Stimulated activated CD8-positive, alpha-beta memory T cell treated with anti-CD3 and anti-CD28 coated beads, Interleukin-4, amount 100 ng/mL, for 48 hours (primary cell): ENCODE measurements at regions not wholly inside any gene's neighbourhood (a gene's known extent, or its start where the extent isn't known, plus 50 kb on each side); places are given as distances from the start of the nearest gene placed in this dataset.
"Not testable (repeated sequence)": the region's sequence is repeated elsewhere in the genome, so short reads cannot be mapped to it uniquely, and the experiment has no call there.

Source experiments
- DNase-seq: peaks from one replicate; pipeline ENCODE4 v3.0.0-alpha.2; 2020

DNA sequence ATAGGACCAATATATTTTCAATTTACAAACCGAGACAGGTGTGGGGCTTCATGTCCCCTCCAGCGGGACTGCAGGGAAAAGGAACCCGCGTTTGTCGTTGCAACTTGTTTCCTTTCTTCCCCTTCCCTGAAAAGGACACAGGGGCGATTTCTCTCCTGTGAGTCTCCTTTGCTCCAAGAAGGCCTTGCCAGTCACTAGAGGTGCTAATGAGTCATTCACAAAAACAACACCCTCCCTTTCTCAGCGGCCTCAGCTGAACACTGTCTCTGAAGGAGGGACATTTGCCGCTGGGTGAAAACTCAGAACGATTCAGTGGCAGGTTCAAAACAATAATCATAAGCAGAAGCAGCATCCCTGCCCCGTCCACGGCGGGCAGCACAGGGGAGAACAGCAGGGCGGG is 359.7 kb downstream of the TEX29 start:
- DNase-seq: not testable (repeated sequence)

- not testable (repeated sequence) for DNase-seq
These were observed 371.6 kb downstream of the TEX29 start for GRCh38 chr13:111692028-111692427.

GRCh38 chr13:111696121-111696520 is 370.8 kb upstream of the SOX1 start:
- DNase-seq: not testable (repeated sequence)

DNA sequence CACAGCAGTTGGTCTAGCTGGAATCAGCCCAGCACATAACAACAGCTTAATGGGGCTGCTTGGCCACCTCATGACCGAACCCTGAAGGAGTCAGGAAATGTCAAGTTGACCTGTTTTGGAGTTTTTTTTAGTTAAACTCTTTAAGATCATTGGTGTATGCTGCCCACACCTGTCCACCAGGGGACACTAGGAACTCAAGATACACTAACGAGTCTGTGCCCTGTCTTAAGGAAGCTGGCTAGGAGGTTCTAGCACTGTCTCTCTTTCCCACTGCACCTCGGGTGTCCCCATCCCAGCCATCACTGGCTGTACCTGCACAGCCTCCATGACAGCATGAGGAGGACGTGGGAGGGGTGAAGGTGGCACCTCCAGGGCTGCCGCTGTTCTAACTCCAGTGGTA is 364.9 kb upstream of the SOX1 start:
- not testable (repeated sequence) for DNase-seq
